Esophagus (tissue), 2 donors: ENCODE measurements at regions not wholly inside any gene's neighbourhood (a gene's known extent, or its start where the extent isn't known, plus 50 kb on each side); places are given as distances from the start of the nearest gene placed in this dataset.

Experiments used
- H3K27ac ChIP-seq, 2 donors: one replicate each; pipeline ENCODE4 v1.5.1; 2013; ENCODE audit warnings: low read depth in 2 of 2, mild to moderate bottlenecking in 2 of 2, inconsistent platforms in 1 of 2, low read length in 1 of 2, moderate library complexity in 1 of 2
- H3K27me3 ChIP-seq, 2 donors: one replicate each; pipeline ENCODE4 v1.6.1; 2013; ENCODE audit warnings: low read length in 2 of 2, control low read depth in 1 of 2, mild to moderate bottlenecking in 1 of 2; ENCODE audit not compliant: insufficient read depth in 2 of 2, control insufficient read depth in 1 of 2
- H3K36me3 ChIP-seq, 2 donors: one replicate each; pipeline ENCODE4 v1.6.1; 2013; ENCODE audit warnings: low read length in 1 of 2; ENCODE audit not compliant: control insufficient read depth in 2 of 2, insufficient read depth in 2 of 2
- H3K4me1 ChIP-seq, 2 donors: one replicate each; pipeline ENCODE4 v1.6.1; 2013; ENCODE audit warnings: low read length in 1 of 2; ENCODE audit not compliant: control insufficient read depth in 2 of 2, insufficient read depth in 2 of 2
- H3K4me3 ChIP-seq, 2 donors: one replicate each; pipeline ENCODE4 v1.5.1; 2013; ENCODE audit warnings: low read length in 2 of 2, mild to moderate bottlenecking in 2 of 2, low read depth in 1 of 2, moderate library complexity in 1 of 2
- H3K9me3 ChIP-seq, 2 donors: one replicate each; pipeline ENCODE4 v1.6.1; 2013; ENCODE audit warnings: mild to moderate bottlenecking in 2 of 2, low read depth in 1 of 2, low read length in 1 of 2, moderate library complexity in 1 of 2; ENCODE audit not compliant: control insufficient read depth in 2 of 2, insufficient read depth in 1 of 2
- WGBS, 2 donors: extraction: QIAGEN DNeasy Blood & Tissue Kit; methylation state at CpG; one replicate each; pipeline ENCODE4 v1.1.7; 2013; 5-methylcytosine and 5-hydroxymethylcytosine counted together
- donor health status: healthy with polysubstance abuse.
- donor health status: Bipolar disorder and iron deficiency.

DNA sequence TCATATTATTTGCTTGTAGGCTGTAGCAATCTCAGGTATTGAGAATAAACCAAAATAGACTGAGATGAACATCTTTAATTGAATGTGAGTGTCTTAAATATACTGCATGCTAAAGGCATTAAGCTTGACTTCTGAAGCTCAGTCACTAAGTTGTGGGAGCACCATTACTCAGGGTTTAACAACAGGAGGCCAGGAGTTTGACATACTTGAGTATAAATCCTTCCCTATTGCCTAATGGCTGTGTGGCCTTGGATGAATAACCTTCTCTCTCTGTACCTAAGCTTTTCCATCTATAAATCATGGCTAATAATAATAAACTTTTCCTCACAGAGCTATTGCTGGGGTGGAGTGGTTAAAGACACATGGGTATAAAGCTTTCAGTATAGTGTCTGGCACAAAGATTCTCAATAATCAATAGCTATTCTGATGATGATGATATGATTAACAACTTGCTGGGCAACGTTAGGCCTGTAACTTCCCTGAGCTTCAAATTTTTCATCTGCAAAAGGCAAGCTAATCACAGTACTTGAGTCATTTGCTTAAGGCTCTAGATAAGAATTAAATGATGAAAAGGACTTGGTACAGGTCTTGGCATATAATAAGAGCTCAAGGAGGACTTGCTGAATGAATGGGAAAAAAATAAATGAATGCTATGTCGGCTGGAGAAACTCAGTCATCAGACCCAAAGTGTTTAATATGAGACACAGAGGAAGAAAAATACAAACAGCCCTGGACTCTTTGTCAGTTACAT, 174.0 kb upstream of the IL12B start:
- Histone ChIP-seq H3K4me1 (no peaks in the 10 kb centered on the region), H3K27me3 (no peaks in the 10 kb centered on the region), H3K9me3 (no peaks in the 10 kb centered on the region), H3K27ac (peak overlapping the region; percentile 16 to 28), H3K4me3 (no peak overlapping the region), H3K36me3 (no peaks in the 10 kb centered on the region)
- WGBS, 2 donors: 18 to 23% methylated on average over 2 of the region's 2 CpGs

DNA sequence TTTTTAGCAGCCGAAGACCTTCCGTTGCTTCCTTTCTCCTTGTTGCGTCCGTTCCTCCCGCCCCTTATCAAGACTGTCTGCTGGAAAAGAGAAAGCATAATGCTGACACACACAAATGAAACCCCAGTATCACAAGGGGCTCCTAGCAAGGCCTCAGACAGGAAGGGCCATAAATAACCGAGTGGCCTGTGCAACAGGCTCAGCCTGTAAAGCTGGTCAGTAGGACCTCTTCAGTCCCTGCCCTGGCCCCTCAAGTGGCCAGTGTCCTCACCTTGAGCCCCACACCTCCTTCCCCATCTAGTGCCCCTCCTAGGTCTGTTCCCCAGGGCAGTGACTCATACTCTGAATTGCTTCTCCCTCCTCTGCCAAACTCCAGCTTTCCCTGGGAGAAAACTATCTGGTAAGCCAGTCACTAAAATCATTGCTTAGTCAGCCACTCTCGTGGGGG, 174.6 kb upstream of the IL12B start:
- 39 to 50% methylated on average over 7 of the region's 7 CpGs for WGBS, 2 donors
- Histone ChIP-seq H3K4me3 (no peak overlapping the region), H3K27ac (peak overlapping the region; percentile 16 to 28), H3K4me1 (no peaks in the 10 kb centered on the region), H3K36me3 (no peaks in the 10 kb centered on the region), H3K27me3 (no peaks in the 10 kb centered on the region), H3K9me3 (no peaks in the 10 kb centered on the region)

DNA sequence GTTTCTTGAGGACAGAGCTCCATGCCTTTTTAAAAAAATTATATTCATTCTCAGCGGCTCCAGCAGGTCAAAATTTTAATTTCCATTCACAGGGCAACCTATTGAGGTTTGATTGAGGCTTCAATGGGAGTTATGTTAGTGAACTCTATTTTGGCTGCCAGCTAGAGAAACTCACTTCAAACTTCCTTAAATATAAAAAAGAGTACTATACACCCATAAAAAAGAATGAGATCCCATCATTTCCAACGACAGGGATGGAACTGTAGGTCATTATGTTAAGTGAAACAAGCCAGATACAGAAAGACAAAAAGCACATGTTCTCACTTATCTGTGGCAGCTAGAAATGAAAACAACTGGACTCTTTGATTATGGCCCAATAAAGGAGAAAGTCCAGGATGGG, 176.8 kb upstream of the IL12B start:
- Histone ChIP-seq H3K4me3 (no peak overlapping the region), H3K27me3 (no peaks in the 10 kb centered on the region), H3K4me1 (no peaks in the 10 kb centered on the region), H3K27ac (no peak overlapping the region), H3K9me3 (no peaks in the 10 kb centered on the region), H3K36me3 (no peaks in the 10 kb centered on the region)
- 86 to 92% methylated on average over 2 of the region's 2 CpGs for WGBS, 2 donors

DNA sequence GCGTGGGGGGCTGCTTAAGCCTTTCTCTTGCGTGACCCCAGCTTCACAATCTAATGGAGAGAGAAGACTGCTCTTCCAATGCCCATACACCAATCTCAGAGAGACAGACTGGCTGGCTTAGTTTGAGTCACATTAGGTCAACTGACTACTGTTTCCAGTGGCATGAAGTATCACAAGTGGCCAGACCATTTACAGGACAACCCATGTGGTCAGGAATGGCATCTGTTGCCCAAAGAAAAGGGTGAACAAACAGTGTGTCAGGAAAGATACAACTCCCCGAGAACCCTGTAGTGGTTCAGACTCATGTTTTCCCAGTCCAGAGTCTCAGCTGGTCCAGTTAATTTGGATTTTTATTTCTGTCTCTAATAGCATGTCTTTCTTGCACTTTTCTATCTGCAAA, 177.4 kb upstream of the IL12B start:
- no peaks in the 10 kb centered on the region for H3K9me3 ChIP-seq
- no peak overlapping the region for H3K27ac ChIP-seq
- 86 to 95% methylated on average over 3 of the region's 3 CpGs for WGBS, 2 donors
- no peaks in the 10 kb centered on the region for H3K36me3 ChIP-seq
- H3K4me1 ChIP-seq: no peaks in the 10 kb centered on the region
- H3K4me3 ChIP-seq: no peak overlapping the region
- no peaks in the 10 kb centered on the region for H3K27me3 ChIP-seq

DNA sequence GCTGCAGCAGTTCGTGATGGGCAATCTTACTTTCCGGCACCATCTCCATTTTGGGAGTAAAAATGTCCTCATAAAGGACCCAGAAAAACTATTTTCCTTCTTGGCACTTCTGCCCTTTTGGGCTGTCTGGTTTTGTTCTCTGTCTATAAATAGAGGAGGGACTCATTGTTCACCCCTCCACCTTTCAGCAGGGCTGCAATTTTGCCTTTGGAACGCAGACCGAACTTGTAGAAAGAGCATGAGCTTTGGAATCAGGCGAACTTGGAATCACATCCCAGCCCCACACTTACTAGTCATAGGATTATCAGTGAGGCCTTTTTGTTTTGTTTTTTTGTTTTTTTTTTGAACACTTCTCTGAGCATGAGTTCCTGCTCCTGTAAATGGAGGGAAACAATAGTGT, 178.1 kb upstream of the IL12B start:
- H3K4me3 ChIP-seq: no peak overlapping the region
- H3K9me3 ChIP-seq: no peaks in the 10 kb centered on the region
- no peaks in the 10 kb centered on the region for H3K4me1 ChIP-seq
- no peaks in the 10 kb centered on the region for H3K27me3 ChIP-seq
- H3K36me3 ChIP-seq: no peaks in the 10 kb centered on the region
- WGBS, 2 donors: 84% methylated on average over 5 of the region's 5 CpGs
- no peak overlapping the region for H3K27ac ChIP-seq

DNA sequence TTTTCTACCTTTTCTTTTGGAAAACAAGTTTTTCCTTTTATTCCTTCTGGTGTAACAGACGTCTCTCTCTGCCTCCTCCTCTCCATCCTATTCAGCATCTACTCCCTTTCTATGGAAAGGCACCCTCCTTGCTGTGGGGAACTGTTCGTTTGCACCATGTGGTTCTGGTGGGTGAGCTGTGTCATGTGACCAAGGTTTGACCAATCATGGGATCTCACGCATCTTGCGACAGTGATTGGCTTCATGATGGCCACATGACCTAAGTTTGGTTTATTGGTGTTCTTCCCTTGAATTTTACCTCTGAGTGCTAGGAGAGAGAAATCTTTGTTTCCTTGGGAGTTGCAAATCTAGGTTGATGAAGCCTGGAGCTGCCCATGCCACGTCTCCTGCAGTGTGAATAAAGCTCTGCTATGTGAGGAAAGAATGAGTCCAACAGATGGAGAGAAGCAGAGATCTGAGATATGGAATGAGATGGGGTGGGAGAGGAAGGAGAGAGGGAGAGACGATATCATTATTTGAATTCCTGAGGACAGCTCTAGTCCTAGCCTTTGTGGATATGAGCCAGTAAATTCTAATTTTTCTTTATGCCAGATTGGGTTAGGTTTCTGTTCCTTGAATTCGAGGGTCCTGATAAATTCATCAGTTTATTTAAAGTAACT, 178.8 kb upstream of the IL12B start:
- Histone ChIP-seq H3K27me3 (no peaks in the 10 kb centered on the region), H3K4me1 (no peaks in the 10 kb centered on the region), H3K4me3 (no peak overlapping the region), H3K9me3 (no peaks in the 10 kb centered on the region), H3K36me3 (no peaks in the 10 kb centered on the region), H3K27ac (no peak overlapping the region)
- WGBS, 2 donors: 79 to 81% methylated on average over 7 of the region's 7 CpGs

DNA sequence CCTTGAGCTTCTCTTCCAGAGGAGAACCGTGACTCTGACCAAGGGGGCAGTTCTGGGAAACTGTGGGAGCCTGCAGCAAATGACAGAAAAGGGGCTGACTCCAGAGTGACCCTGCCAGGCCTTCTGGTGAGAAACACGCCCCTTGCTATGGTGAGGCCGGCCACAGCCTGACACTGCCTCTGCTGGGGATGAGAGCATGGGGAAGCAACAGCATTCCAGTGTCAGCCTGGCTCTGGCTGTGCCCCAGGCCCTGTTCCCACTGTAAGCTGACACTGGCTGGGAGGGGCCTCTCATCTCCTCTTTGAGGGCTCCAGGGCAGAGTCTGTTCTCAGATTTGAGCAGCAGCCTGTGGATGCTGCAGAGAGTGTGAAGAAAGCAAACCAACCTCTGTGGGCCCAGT, 180.0 kb upstream of the IL12B start:
- Histone ChIP-seq H3K4me3 (no peak overlapping the region), H3K27ac (no peak overlapping the region), H3K36me3 (no peaks in the 10 kb centered on the region), H3K4me1 (no peaks in the 10 kb centered on the region), H3K9me3 (no peaks in the 10 kb centered on the region), H3K27me3 (no peaks in the 10 kb centered on the region)
- 67 to 73% methylated on average over 3 of the region's 3 CpGs for WGBS, 2 donors

DNA sequence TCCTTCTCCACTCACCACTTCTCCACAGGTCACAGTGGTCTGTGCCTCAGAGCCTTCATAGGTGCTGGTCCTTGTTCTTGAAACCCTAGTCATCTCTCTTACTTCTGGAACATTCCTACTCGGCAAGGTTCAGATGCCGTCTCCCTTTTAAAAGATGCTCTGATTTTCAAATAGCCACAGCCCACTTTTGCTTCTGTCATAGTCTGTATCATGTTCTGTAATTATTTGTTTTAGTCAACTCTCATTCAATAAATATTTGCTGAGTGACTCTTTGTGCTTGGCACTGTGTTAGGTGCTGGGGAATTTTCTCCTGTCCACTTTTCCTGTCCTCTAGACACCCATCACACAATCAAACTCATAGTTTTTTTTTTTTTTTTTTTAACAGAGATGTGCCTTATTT, 181.3 kb upstream of the IL12B start:
- Histone ChIP-seq H3K36me3 (no peaks in the 10 kb centered on the region), H3K9me3 (no peaks in the 10 kb centered on the region), H3K4me1 (no peaks in the 10 kb centered on the region), H3K27ac (no peak overlapping the region), H3K27me3 (no peaks in the 10 kb centered on the region), H3K4me3 (no peak overlapping the region)
- 92% methylated on average over 2 of the region's 2 CpGs for WGBS, 2 donors

DNA sequence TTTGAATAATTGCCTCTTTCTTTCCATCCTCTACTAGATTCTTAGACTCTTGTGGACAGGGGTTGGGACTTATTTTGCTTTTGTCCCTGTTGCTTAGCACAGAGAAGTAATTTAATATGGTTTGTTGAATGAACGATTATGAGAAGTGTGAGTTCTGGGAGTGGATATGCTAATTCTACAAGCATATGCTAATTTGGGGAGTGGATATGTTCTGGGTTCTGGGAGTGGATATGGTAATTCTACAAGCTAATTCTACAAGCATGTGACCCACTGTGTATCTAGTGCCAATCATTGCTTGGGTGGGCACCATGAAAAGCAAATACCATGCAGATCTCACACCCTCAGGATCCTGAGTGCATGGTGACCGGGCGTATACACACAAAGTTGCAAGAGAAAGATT, 181.8 kb upstream of the IL12B start:
- Histone ChIP-seq H3K4me3 (no peak overlapping the region), H3K9me3 (no peaks in the 10 kb centered on the region), H3K27ac (no peak overlapping the region), H3K4me1 (no peaks in the 10 kb centered on the region), H3K36me3 (no peaks in the 10 kb centered on the region), H3K27me3 (no peaks in the 10 kb centered on the region)
- 88 to 94% methylated on average over 3 of the region's 3 CpGs for WGBS, 2 donors
